RWPE2 (cell line): ENCODE measurements at regions not wholly inside any gene's neighbourhood (a gene's known extent, or its start where the extent isn't known, plus 50 kb on each side); places are given as distances from the start of the nearest gene placed in this dataset.

ENCODE experiments used
- ATAC-seq: fragments of 200-7000 bp; cut with Tn5 transposase; 3 replicates; pipeline ENCODE4 v1.9.1; 2021; ENCODE audit warnings: low read depth
- DNase-seq: peaks from one replicate; pipeline ENCODE4 v3.0.0-alpha.2; 2020; ENCODE audit warnings: low spot score
- H3K27ac ChIP-seq: fragments of 450-650 bp; 2 replicates; pipeline ENCODE4 v1.5.1; 2017; ENCODE audit warnings: mild to moderate bottlenecking; ENCODE audit not compliant: poor library complexity, severe bottlenecking
- H3K27me3 ChIP-seq: fragments of 250-450 bp; sonication (Bioruptor Pico); 2 replicates; pipeline ENCODE4 v1.5.1; 2021; ENCODE audit warnings: mild to moderate bottlenecking, moderate library complexity; ENCODE audit not compliant: insufficient read depth, poor library complexity, severe bottlenecking
- H3K36me3 ChIP-seq: fragments of 250-450 bp; sonication (Bioruptor Pico); 2 replicates; pipeline ENCODE4 v1.5.1; 2020; ENCODE audit warnings: low read depth, mild to moderate bottlenecking, moderate library complexity
- H3K4me1 ChIP-seq: fragments of 250-450 bp; sonication (Bioruptor Pico); 2 replicates; pipeline ENCODE4 v1.5.1; 2021; ENCODE audit warnings: mild to moderate bottlenecking, moderate library complexity; ENCODE audit not compliant: insufficient read depth, poor library complexity, severe bottlenecking
- H3K4me3 ChIP-seq: fragments of 250-450 bp; sonication (Bioruptor Pico); 2 replicates; pipeline ENCODE4 v1.5.1; 2021; ENCODE audit warnings: mild to moderate bottlenecking, moderate library complexity; ENCODE audit not compliant: severe bottlenecking
- H3K9me3 ChIP-seq: fragments of 250-450 bp; sonication (Bioruptor Pico); 2 replicates; pipeline ENCODE4 v1.5.1; 2021; ENCODE audit warnings: mild to moderate bottlenecking, moderate library complexity; ENCODE audit not compliant: severe bottlenecking
- TF ChIP-seq, protein P1 (sequence below): fragments of 450-650 bp; IDR thresholded peaks from one replicate; pipeline ENCODE4 v1.5.1; 2017; ENCODE audit warnings: mild to moderate bottlenecking, moderate library complexity; ENCODE audit not compliant: poor library complexity, severe bottlenecking

DNA sequence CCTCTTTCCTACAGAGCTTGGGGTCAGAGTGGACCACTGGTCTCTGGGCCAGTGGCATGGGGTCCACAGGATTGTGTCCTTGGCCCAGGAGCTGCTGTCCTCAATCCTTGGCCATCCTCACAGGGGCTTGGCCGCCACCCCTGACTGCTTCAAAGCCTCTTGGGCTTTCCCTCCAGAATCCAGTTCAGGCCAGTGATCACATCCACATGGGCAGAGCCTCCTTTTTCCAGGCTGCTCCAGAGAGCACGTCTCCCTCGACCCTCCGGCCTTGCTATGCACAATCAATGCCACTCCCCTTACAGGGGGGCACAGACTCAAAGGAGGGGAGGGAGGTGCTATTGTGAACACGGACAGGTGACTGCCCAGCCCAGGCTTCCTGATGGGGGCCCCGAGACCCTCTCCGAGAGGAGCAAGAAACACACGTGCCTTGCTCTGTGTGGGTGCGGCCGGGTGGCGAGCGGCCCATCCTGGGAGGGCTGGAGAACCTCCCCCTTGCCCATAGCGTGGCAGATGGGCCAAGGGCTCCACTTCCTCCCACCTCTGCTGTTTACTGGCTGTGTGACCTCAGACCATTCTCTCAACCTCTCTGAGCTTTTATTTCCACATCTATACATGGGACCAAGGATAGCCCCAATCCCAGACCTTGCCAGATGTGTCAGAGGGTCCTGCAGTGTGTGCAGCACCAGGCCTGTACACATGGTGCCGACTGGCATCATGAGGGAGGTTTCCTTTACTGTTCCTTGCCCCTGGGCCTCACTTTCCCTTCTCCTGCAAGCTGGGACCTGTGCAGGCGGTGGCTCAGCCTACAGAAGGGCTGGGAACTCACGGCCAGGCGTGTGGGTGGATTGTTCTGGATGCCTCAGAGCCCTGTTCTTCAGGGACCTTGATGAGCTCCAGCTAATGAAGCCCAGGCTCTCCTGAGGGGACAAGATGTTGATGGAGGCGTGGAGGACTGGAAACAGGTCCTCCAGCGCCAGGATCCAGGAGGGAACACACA lies 229.0 kb upstream of the GSE1 start:
- DNase-seq (peak; percentile 79), ATAC-seq (peak; percentile 72)
- no peaks in the 10 kb centered on the region for H3K36me3 ChIP-seq
- TF ChIP-seq, protein P1, sequence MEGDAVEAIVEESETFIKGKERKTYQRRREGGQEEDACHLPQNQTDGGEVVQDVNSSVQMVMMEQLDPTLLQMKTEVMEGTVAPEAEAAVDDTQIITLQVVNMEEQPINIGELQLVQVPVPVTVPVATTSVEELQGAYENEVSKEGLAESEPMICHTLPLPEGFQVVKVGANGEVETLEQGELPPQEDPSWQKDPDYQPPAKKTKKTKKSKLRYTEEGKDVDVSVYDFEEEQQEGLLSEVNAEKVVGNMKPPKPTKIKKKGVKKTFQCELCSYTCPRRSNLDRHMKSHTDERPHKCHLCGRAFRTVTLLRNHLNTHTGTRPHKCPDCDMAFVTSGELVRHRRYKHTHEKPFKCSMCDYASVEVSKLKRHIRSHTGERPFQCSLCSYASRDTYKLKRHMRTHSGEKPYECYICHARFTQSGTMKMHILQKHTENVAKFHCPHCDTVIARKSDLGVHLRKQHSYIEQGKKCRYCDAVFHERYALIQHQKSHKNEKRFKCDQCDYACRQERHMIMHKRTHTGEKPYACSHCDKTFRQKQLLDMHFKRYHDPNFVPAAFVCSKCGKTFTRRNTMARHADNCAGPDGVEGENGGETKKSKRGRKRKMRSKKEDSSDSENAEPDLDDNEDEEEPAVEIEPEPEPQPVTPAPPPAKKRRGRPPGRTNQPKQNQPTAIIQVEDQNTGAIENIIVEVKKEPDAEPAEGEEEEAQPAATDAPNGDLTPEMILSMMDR, result no peak
- H3K27me3 ChIP-seq, result no peaks in the 10 kb centered on the region
- H3K9me3 ChIP-seq, result no peaks in the 10 kb centered on the region
- H3K27ac ChIP-seq, result peak overlapping the region; percentile 62
- no peak overlapping the region for H3K4me3 ChIP-seq
- H3K4me1 ChIP-seq, result peaks cover 18% of the 10 kb centered on the region

DNA sequence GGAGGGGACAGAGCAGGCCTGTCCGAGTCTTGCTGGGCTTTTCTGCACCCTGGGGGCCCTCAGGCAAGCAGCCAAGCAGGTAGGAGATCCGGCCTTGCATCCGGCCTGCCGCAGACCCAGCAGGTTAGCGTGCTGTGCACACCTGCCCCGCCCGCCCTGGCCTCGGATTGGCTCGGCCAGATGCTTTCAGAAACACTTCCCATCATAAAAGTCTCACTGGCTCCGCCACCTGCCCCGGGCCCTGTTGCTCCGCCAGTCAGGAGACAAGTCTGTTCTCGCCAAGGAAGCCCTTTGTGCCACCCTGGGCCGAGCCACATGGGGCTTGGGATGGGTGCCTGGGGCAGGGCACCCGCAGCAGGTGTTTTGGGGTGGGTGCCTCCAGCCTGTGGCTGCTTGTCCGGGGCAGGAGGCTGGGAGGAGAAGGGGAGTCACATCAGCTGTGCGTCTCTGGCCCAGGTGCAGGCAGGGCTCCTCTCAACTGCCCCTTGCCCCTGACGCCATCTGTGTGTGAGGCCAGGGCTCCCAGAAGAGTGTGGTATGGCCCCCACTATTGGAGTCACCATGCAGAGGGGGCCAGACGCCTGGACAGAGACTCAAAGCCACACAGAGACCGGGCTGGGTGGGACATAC lies 228.2 kb upstream of the GSE1 start:
- H3K4me3 ChIP-seq, result no peak overlapping the region
- DNase-seq, result peak; percentile 95
- H3K4me1 ChIP-seq, result peaks cover 20% of the 10 kb centered on the region
- TF ChIP-seq, protein P1, result no peak
- ATAC-seq, result peak; percentile 93
- no peaks in the 10 kb centered on the region for H3K27me3 ChIP-seq
- no peaks in the 10 kb centered on the region for H3K9me3 ChIP-seq
- H3K36me3 ChIP-seq, result no peaks in the 10 kb centered on the region
- peak overlapping the region; percentile 62 for H3K27ac ChIP-seq

DNA sequence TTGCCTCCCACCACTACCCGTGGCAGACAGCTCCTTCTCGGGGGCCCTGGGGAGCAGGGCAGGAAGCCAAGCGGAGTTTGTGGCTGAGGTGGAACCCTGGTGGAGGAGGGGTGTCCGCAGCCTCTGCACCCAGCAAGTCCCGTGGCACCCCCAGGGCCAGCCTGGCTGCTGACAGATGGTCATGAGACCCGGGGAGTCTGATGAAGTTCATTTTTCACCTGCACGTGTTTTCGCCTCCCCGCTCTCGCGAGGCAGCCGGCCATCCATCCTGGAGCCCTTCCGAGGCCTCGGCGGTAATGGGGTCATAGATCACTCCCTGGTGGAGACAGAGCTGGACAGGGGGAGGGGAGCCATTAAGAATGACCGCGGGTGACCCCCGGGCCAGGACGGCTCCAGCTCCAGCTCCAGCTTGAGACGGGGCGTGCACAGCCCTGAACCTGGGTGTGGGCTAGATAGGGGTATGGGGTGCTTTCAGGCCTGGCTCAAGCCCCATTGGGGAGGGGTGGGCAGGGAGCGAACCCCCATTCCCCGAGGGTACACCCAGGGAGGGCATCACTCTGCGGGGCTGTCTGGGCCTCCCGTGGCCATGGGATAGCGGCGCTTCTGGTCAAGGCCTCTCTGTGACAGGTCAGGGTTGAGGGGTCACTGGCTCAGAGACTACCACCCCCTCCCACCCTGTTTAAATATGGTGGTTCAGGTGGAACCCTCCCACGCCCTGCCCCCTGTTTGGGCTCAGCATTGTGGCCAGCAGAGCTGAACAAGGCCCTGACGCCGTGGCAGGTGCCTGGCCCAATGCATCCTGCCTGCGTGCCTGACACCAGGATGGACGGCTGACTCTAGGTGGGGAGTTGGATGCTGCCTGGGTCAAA lies 227.4 kb upstream of the GSE1 start:
- H3K27ac ChIP-seq, result peak overlapping the region; percentile 62

DNA sequence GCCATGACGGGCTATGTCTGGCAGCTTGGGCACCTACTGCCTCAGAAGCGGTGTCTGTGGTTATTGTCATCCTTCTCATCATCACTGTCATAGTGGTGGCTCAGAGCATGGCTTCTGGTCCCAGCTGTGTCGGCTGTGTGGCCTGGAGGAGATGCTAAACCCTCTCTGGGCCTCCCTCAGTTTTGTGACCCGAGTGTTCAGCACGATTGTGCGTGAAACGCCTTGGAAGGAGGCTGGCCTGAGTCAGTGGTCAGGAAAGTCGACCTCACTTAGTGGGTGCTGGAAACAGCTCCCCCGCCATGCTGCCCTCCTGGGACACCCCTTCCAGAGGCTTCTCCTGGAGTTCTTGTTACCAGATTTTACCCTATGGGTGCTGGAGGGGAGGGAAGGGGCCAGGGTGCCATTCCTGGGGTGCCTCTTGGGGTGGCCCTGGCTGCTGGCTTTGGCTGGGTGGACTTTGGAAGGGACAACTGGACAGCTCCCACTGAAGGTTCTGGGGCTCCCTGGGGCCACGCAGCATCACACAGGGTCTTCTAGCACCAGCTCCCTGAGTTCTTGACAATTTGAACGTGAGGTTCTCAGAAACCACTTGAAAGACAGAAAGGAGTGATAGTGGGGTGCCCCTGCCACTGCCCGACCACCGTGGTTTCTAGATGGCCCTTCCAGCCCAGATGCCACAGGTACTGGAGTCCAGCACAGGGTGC lies 226.5 kb upstream of the GSE1 start:
- H3K9me3 ChIP-seq, result no peaks in the 10 kb centered on the region
- no peaks in the 10 kb centered on the region for H3K36me3 ChIP-seq
- ATAC-seq, result no peak
- H3K4me1 ChIP-seq, result peaks cover 31% of the 10 kb centered on the region
- TF ChIP-seq, protein P1, result no peak
- no peaks in the 10 kb centered on the region for H3K27me3 ChIP-seq
- H3K4me3 ChIP-seq, result no peak overlapping the region
- peak; percentile 50 for DNase-seq
- H3K27ac ChIP-seq, result no peak overlapping the region

More for the DNA sequence above, 227.4 kb upstream of the GSE1 start:
- DNase-seq (peak; percentile 55), ATAC-seq (no peak)
- H3K36me3 ChIP-seq, result no peaks in the 10 kb centered on the region
- H3K9me3 ChIP-seq, result no peaks in the 10 kb centered on the region
- no peaks in the 10 kb centered on the region for H3K27me3 ChIP-seq
- TF ChIP-seq, protein P1, result no peak
- no peak overlapping the region for H3K4me3 ChIP-seq
- H3K4me1 ChIP-seq, result peaks cover 24% of the 10 kb centered on the region
